ENCODE measurements at regions not wholly inside any gene's neighbourhood (a gene's known extent, or its start where the extent isn't known, plus 50 kb on each side); places are given as distances from the start of the nearest gene placed in this dataset.
A peak's percentile ranks its signal among the peaks of the same experiment; 100 is the strongest.

- TF ChIP-seq EZH2 (IDR thresholded peaks at IDR 0.05; ENCODE audit: low read depth, unreplicated experiment) (no peak), POLR2AphosphoS5 (IDR thresholded peaks at IDR 0.05; ENCODE audit: low read depth) (no peak), CTCF (conservative IDR thresholded peaks at IDR 0.05; ENCODE audit: low read depth in 2 of 2) (peak; percentile 78 to 84), NANOG (IDR thresholded peaks at IDR 0.05; ENCODE audit: borderline replicate concordance) (no peak), ZNF331 (CRISPR knock-in tag; IDR thresholded peaks at IDR 0.05; ENCODE audit: low read depth) (no peak), REST (IDR thresholded peaks at IDR 0.05; ENCODE audit: unreplicated experiment) (no peak)
Observed at GRCh38 chr14:42110167-42110566, 503.5 kb downstream of the LRFN5 start.

All from GM23338 (cell line).